ENCODE measurements at regions not wholly inside any gene's neighbourhood (a gene's known extent, or its start where the extent isn't known, plus 50 kb on each side); places are given as distances from the start of the nearest gene placed in this dataset.

- no peak for TF ChIP-seq TP53 (CRISPR knock-in tag; IDR thresholded peaks at IDR 0.05)
- no peak for TF ChIP-seq CEBPB (IDR thresholded peaks at IDR 0.05)
- TF ChIP-seq SMC3 (IDR thresholded peaks at IDR 0.05): no peak
- no peak for TF ChIP-seq MAZ (IDR thresholded peaks at IDR 0.05; ENCODE audit: borderline replicate concordance, low read depth, low read length)
- no peak for TF ChIP-seq RAD21 (conservative IDR thresholded peaks at IDR 0.05 in 1 of 2, IDR thresholded peaks at IDR 0.05 in 1 of 2)
- no peak for TF ChIP-seq EP300 (IDR thresholded peaks at IDR 0.05)
- no peak for TF ChIP-seq JUNB (IDR thresholded peaks at IDR 0.05)
- no peak for TF ChIP-seq HOXB5 (CRISPR knock-in tag; IDR thresholded peaks at IDR 0.05)
- TF ChIP-seq MAX (IDR thresholded peaks at IDR 0.05): no peak
- no peak for TF ChIP-seq KDM1A (IDR thresholded peaks at IDR 0.05; ENCODE audit: low read depth)
- TF ChIP-seq BHLHE40 (IDR thresholded peaks at IDR 0.05; ENCODE audit: low read depth, low read length): no peak
- TF ChIP-seq HOXA7 (CRISPR knock-in tag; IDR thresholded peaks at IDR 0.05): no peak
- no peak for TF ChIP-seq ZNF302 (CRISPR knock-in tag; IDR thresholded peaks at IDR 0.05)
- no peak for TF ChIP-seq MYC (IDR thresholded peaks at IDR 0.05; ENCODE audit: borderline replicate concordance, low read length)
Measured at GRCh38 chr6:26273673-26274588, 91.1 kb upstream of the BTN3A2 start.

Data from A549 (cell line).